Choroid plexus epithelial cell (primary cell): ENCODE measurements at regions not wholly inside any gene's neighbourhood (a gene's known extent, or its start where the extent isn't known, plus 50 kb on each side); places are given as distances from the start of the nearest gene placed in this dataset.
"Not testable (repeated sequence)": the region's sequence is repeated elsewhere in the genome, so short reads cannot be mapped to it uniquely, and the experiment has no call there.

ENCODE experiments used
- DNase-seq: peaks from one replicate; pipeline ENCODE4 v3.0.0-alpha.2; 2010; ENCODE audit warnings: low read depth
- H3K4me3 ChIP-seq: 2 replicates; pipeline ENCODE4 v1.5.1; 2011; ENCODE audit warnings: low read depth, mild to moderate bottlenecking, control low read depth, low read length, moderate library complexity
- TF ChIP-seq, protein P1 (sequence below): conservative IDR thresholded peaks from 2 replicates; pipeline ENCODE4 v1.5.1; 2011; ENCODE audit warnings: low read depth, mild to moderate bottlenecking, control low read depth, inconsistent platforms, low read length, moderate library complexity

DNA sequence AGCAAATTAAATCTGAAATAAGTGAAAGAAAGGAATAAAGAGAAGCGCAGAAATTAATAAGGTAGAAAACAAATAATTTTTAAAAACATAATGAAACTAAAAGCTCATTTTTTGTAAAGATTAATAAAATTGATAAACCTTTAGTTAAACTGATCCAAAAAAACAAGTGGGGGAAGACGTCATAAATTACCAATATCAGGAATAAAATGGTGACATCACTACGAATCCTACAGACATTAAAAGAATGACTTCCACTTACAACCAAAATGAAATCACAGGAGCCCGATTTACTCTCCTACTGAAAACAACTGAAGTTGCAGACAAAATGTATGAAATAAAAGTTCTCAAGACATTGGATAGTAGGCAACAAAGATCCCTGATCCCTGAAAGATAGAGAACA, 68.1 kb upstream of the IFFO2 start:
- DNase-seq, result no peak
- TF ChIP-seq, protein P1, sequence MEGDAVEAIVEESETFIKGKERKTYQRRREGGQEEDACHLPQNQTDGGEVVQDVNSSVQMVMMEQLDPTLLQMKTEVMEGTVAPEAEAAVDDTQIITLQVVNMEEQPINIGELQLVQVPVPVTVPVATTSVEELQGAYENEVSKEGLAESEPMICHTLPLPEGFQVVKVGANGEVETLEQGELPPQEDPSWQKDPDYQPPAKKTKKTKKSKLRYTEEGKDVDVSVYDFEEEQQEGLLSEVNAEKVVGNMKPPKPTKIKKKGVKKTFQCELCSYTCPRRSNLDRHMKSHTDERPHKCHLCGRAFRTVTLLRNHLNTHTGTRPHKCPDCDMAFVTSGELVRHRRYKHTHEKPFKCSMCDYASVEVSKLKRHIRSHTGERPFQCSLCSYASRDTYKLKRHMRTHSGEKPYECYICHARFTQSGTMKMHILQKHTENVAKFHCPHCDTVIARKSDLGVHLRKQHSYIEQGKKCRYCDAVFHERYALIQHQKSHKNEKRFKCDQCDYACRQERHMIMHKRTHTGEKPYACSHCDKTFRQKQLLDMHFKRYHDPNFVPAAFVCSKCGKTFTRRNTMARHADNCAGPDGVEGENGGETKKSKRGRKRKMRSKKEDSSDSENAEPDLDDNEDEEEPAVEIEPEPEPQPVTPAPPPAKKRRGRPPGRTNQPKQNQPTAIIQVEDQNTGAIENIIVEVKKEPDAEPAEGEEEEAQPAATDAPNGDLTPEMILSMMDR, result no peak
- no peak overlapping the region for H3K4me3 ChIP-seq

DNA sequence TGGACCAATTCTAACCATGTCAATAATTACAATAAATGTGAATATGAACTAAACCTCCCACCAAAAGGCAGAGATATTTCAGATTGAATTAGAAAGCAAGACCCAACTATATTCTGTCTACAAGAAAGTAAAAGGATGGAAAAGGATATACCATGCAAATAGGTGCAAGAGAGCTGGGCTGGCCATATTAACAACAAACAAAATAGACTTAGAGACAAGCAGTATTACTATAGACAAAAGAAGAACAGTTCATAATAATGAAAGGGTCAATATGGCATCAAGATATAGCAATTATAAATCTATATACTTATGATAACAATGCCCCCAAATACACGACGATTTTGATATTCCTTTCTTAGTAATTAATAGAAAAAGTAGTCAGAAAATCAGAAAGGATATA, 67.3 kb upstream of the IFFO2 start:
- no peak overlapping the region for H3K4me3 ChIP-seq
- TF ChIP-seq, protein P1, result no peak
- DNase-seq, result no peak

DNA sequence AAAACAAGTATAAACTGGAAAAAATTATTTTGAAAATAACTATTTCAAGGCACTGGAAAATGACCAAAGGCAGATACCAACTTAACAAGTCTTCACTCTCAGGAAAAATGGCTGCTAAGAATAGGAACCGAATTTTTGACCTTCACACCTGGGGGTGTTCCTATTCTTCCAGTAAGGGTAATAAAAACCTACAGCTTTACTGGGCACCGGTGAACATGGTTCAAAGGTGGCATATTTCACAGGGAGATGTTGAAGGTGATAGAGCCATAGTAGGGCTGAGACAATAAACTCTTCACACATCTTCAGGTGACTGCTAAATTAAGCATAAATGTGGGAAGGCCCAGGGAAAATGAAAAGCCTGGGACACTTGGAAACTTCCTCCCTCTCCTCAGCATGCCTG, 65.4 kb upstream of the IFFO2 start:
- no peak overlapping the region for H3K4me3 ChIP-seq
- no peak for DNase-seq
- TF ChIP-seq, protein P1, result no peak

DNA sequence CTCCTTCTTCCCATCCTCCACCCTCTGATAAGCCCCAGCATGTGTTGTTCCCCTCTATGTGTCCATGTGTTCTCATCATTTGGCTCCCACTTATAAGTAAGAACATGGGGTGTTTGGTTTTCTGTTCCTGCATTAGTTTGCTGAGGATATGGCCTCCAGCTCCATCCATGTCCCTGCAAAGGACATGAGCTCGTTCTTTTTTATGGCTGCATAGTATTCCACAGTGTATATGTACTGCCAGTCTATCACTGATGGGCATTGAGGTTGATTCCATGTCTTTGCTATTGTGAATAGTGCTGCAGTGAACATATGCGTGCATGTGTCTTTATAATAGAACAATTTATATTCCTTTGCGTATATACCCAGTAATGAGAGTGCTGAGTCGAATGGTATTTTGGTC, 62.8 kb upstream of the IFFO2 start:
- DNase-seq, H3K4me3 ChIP-seq: not testable (repeated sequence)

DNA sequence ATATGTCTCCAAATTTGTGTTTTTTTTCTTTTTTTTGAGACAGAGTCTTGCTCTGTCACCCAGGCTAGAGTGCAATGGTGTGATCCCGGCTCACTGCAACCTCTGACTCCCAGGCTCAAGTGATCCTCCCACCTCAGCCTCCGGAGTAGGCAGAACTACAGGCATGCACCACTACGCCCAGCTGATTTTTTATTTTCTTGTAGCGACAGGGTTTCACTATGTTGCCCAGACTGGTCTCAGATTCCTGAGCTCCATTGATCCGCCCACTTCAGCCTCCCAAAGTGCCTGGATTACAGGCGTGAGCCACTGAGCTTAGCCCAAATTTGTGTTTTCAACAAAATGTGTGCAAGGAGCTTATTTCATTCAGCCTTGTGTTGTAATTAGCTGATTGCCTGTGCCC, 59.0 kb upstream of the IFFO2 start:
- no peak for DNase-seq
- no peak overlapping the region for H3K4me3 ChIP-seq
- TF ChIP-seq, protein P1, result no peak

DNA sequence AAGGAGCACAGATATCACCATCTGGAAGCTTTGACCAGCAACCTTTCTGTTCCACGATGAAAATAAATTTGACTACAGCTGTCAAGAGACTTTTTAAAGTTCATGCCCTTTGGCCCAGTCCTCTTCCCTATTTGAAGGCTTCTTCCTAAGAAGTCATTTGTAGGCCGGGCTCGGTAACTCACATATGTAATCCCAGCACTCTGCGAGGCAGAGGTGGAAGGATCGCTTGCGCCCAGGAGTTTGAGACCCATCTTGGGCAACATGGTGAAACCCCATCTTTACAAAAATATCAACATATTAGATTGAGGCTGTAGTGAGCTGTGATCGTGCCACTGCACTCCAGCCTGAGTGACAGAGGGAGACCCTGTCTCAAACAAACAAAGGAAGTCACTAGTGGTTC, 58.3 kb upstream of the IFFO2 start:
- no peak overlapping the region for H3K4me3 ChIP-seq
- TF ChIP-seq, protein P1, result no peak
- no peak for DNase-seq

DNA sequence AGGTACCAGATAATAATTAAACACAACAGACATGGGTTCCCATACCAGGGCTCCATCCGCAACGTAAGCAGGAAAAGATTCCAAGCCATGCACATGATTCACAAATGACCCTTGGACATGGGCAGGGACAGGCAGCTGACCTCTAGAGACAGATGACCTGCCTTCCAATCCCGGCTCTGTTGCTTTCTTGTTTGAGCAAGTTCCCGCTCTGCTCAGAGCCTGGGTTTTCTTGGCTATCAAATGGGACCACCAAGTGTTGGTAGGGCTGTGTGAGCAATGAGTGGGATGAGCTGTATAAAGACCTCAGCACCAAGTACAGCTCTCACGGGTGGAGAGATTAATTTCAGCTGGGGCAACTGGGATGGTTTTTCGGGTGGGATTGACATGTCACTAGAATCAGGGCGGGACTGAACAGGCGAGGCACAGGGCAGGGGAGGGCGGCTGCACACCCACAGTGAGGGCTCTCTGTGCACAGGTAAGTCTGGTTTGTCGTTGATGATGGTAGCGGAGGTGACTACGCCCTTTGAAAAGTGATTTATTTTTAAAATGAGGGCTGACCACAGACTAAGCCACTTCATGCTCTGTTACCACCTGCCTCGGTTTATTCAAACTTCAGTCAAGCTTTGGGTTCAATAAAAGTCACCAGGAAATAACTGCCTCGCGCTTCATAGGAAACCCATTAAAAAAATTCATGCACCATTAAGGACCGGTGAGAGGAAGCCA, 57.5 kb upstream of the IFFO2 start:
- no peak overlapping the region for H3K4me3 ChIP-seq
- DNase-seq, result no peak
- TF ChIP-seq, protein P1, result no peak
